Limb (tissue), 2 donors: ENCODE measurements at regions not wholly inside any gene's neighbourhood (a gene's known extent, or its start where the extent isn't known, plus 50 kb on each side); places are given as distances from the start of the nearest gene placed in this dataset.
A peak's percentile ranks its signal among the peaks of the same experiment; 100 is the strongest.

Experiments used
- DNase-seq, 2 donors: peaks; one replicate each; pipeline ENCODE4 v3.0.0-alpha.2; 2016; ENCODE audit errors: extremely low spot score in 2 of 2

GRCh38 chr1:191882870-191883269, 275.4 kb upstream of the RGS18 start:
- DNase-seq = no peak

- DNase-seq = no peak
Observed at GRCh38 chr1:191886977-191887376, 271.3 kb upstream of the RGS18 start.

GRCh38 chr1:191888996-191889622, 269.2 kb upstream of the RGS18 start:
- no peak for DNase-seq

GRCh38 chr1:191889623-191890003, 268.6 kb upstream of the RGS18 start:
- no peak for DNase-seq

GRCh38 chr1:191890433-191891088, 267.7 kb upstream of the RGS18 start:
- no peak for DNase-seq

GRCh38 chr1:191892716-191893115, 265.5 kb upstream of the RGS18 start:
- DNase-seq = no peak

- DNase-seq = no peak
Observed at GRCh38 chr1:191895049-191895448, 263.2 kb upstream of the RGS18 start.

GRCh38 chr1:191895462-191896058, 262.7 kb upstream of the RGS18 start:
- DNase-seq = no peak

- DNase-seq = no peak
Observed at GRCh38 chr1:191897134-191897533, 261.1 kb upstream of the RGS18 start.

- DNase-seq = no peak
Observed at GRCh38 chr1:191901651-191902050, 256.6 kb upstream of the RGS18 start.

GRCh38 chr1:191904991-191905390, 253.3 kb upstream of the RGS18 start:
- no peak for DNase-seq

- peak in 1 of 2 donors; percentile 43 for DNase-seq
Observed at GRCh38 chr1:191905781-191906180, 252.5 kb upstream of the RGS18 start.

- DNase-seq = no peak
Observed at GRCh38 chr1:191907121-191907520, 251.1 kb upstream of the RGS18 start.

- DNase-seq = no peak
Observed at GRCh38 chr1:191910245-191910644, 248.0 kb upstream of the RGS18 start.

GRCh38 chr1:191912517-191912916, 245.7 kb upstream of the RGS18 start:
- DNase-seq = no peak

GRCh38 chr1:191913260-191913977, 244.8 kb upstream of the RGS18 start:
- DNase-seq = no peak

- no peak for DNase-seq
Observed at GRCh38 chr1:191929383-191929782, 228.9 kb upstream of the RGS18 start.

- DNase-seq = no peak
Observed at GRCh38 chr1:191943684-191944083, 214.6 kb upstream of the RGS18 start.

- DNase-seq = no peak
Observed at GRCh38 chr1:191953526-191953925, 204.7 kb upstream of the RGS18 start.

- DNase-seq = no peak
Observed at GRCh38 chr1:191959856-191960255, 198.4 kb upstream of the RGS18 start.

GRCh38 chr1:191963286-191963685, 195.0 kb upstream of the RGS18 start:
- DNase-seq = peak in 1 of 2 donors; percentile 8

GRCh38 chr1:191963781-191964455, 194.3 kb upstream of the RGS18 start:
- no peak for DNase-seq
